CD4-positive, alpha-beta memory T cell (primary cell): ENCODE measurements at regions not wholly inside any gene's neighbourhood (a gene's known extent, or its start where the extent isn't known, plus 50 kb on each side); places are given as distances from the start of the nearest gene placed in this dataset.

Experiments
- CTCF ChIA-PET: fragments of 350-600 bp; sonication (Branson Sonifier 250); formaldehyde crosslinking; loops from one replicate; lab custom pipeline; 2021; ENCODE audit warnings: inconsistent platforms; ENCODE audit not compliant: partially characterized antibody; lab: Charles Lee
- POLR2A ChIA-PET: fragments of 350-600 bp; sonication (Branson Sonifier 250); formaldehyde crosslinking; loops from one replicate; lab custom pipeline; 2021; ENCODE audit not compliant: partially characterized antibody; lab: Charles Lee
- DNase-seq, 5 donors: peaks; one replicate each; pipeline versions ENCODE4 v3.0.0 to v3.0.0-alpha.2; 2020 to 2022; ENCODE audit warnings: mixed read lengths in 1 of 5
- H3K27ac ChIP-seq: one replicate; pipeline ENCODE4 v1.7.0; 2013; ENCODE audit warnings: low read depth, low read length
- H3K27me3 ChIP-seq: 2 replicates; pipeline ENCODE4 v1.7.0; 2013; ENCODE audit warnings: mild to moderate bottlenecking, low read length, moderate library complexity; ENCODE audit not compliant: insufficient read depth
- H3K36me3 ChIP-seq: 2 replicates; pipeline ENCODE4 v1.7.0; 2013; ENCODE audit warnings: mild to moderate bottlenecking, low read length, moderate library complexity; ENCODE audit not compliant: insufficient read depth
- H3K4me1 ChIP-seq: 2 replicates; pipeline ENCODE4 v1.7.0; 2013; ENCODE audit warnings: mild to moderate bottlenecking, low read length, moderate library complexity; ENCODE audit not compliant: insufficient read depth
- H3K4me3 ChIP-seq, 2 donors: one replicate each; pipeline ENCODE4 v1.7.0; 2013; ENCODE audit warnings: low read length in 2 of 2, mild to moderate bottlenecking in 1 of 2
- H3K9me3 ChIP-seq, 2 donors: one replicate each; pipeline ENCODE4 v1.7.0; 2013; ENCODE audit warnings: low read length in 2 of 2, control low read depth in 1 of 2; ENCODE audit not compliant: control insufficient read depth in 1 of 2
- H3K27ac Mint-ChIP-seq, 7 donors: one replicate each; pipeline ENCODE4 v1.8.0; 2020 to 2021; ENCODE audit warnings: mixed read lengths in 7 of 7, mild to moderate bottlenecking in 6 of 7, inconsistent platforms in 3 of 7, moderate library complexity in 3 of 7
- H3K27me3 Mint-ChIP-seq, 2 donors: one replicate each; pipeline ENCODE4 v1.8.0; 2020 to 2021; ENCODE audit warnings: mixed read lengths in 2 of 2
- H3K36me3 Mint-ChIP-seq, 2 donors: one replicate each; pipeline ENCODE4 v1.8.0; 2020 to 2021; ENCODE audit warnings: mixed read lengths in 2 of 2, inconsistent platforms in 1 of 2, mild to moderate bottlenecking in 1 of 2
- H3K4me1 Mint-ChIP-seq, 4 donors: one replicate each; pipeline ENCODE4 v1.8.0; 2020 to 2021; ENCODE audit warnings: mixed read lengths in 4 of 4, mild to moderate bottlenecking in 1 of 4
- H3K4me3 Mint-ChIP-seq, 8 donors: one replicate each; pipeline ENCODE4 v1.8.0; 2020 to 2021; ENCODE audit warnings: mixed read lengths in 8 of 8, mild to moderate bottlenecking in 7 of 8, moderate library complexity in 6 of 8, inconsistent platforms in 3 of 8
- H3K9me3 Mint-ChIP-seq, 8 donors: one replicate each; pipeline ENCODE4 v1.8.0; 2020 to 2021; ENCODE audit warnings: mixed read lengths in 8 of 8, mild to moderate bottlenecking in 5 of 8, inconsistent platforms in 3 of 8, moderate library complexity in 1 of 8
- intact Hi-C: fragments of 100-400 bp; cut with micrococcal nuclease; formaldehyde crosslinking; loops from one replicate; pipeline ENCODE4 v1.15.1; 2023

- H3K27me3 ChIP-seq = no peaks in the 10 kb centered on the region
- no peaks in the 10 kb centered on the region for H3K27me3 Mint-ChIP-seq
- no peaks in the 10 kb centered on the region for H3K9me3 ChIP-seq
- H3K36me3 ChIP-seq = no peaks in the 10 kb centered on the region
- H3K27ac Mint-ChIP-seq = no peak overlapping the region
- H3K9me3 Mint-ChIP-seq = peaks cover 6 to 51% (median 24%) of the 10 kb centered on the region in 8 donors
- H3K36me3 Mint-ChIP-seq = no peaks in the 10 kb centered on the region
- H3K27ac ChIP-seq = no peak overlapping the region
- H3K4me3 Mint-ChIP-seq = no peak overlapping the region
- no peaks in the 10 kb centered on the region for H3K4me1 Mint-ChIP-seq
- CTCF ChIA-PET = no interaction called here
- no peak for DNase-seq
- no peaks in the 10 kb centered on the region for H3K4me1 ChIP-seq
- no peak overlapping the region for H3K4me3 ChIP-seq
- POLR2A ChIA-PET = no interaction called here
- intact Hi-C loops = no loop called here
Measured at GRCh38 chr9:12253941-12254340, 439.2 kb upstream of the TYRP1 start.

DNA sequence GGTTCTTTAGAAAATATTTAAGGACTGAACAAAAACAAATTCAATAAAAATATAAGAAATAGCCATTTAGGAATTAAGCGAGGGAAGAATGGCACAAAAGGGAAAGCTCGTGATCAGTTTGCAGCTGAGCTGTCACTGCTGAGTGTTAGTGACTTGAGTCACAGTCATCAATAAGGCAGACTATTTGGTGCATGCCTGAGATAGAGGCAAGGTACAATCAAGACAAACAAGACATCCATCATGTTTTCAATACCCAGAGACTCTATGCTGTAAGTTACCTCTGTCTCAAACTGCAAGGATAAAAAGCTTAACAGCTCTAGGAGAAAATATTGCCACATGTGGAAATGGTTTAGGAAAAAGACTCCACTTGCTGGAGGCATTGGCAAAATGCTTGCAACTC is 426.4 kb upstream of the TYRP1 start:
- Histone ChIP-seq H3K36me3 (no peaks in the 10 kb centered on the region), H3K27me3 (no peaks in the 10 kb centered on the region), H3K9me3 (peaks cover 0 to 7% of the 10 kb centered on the region in 2 donors), H3K27ac (no peak overlapping the region), H3K4me3 (no peak overlapping the region), H3K4me1 (no peaks in the 10 kb centered on the region)
- H3K4me3 Mint-ChIP-seq = no peak overlapping the region
- no peaks in the 10 kb centered on the region for H3K27me3 Mint-ChIP-seq
- ChIA-PET POLR2A (no interaction called here), CTCF (no interaction called here)
- DNase-seq = no peak
- H3K36me3 Mint-ChIP-seq = no peaks in the 10 kb centered on the region
- H3K9me3 Mint-ChIP-seq = peaks cover 3 to 47% (median 31%) of the 10 kb centered on the region in 8 donors
- H3K27ac Mint-ChIP-seq = no peak overlapping the region
- intact Hi-C loops = no loop called here
- no peaks in the 10 kb centered on the region for H3K4me1 Mint-ChIP-seq

- no peaks in the 10 kb centered on the region for H3K4me1 ChIP-seq
- H3K27ac Mint-ChIP-seq = no peak overlapping the region
- peaks cover 0 to 7% of the 10 kb centered on the region in 2 donors for H3K9me3 ChIP-seq
- no peak for DNase-seq
- ChIA-PET POLR2A (no interaction called here), CTCF (no interaction called here)
- no peaks in the 10 kb centered on the region for H3K36me3 ChIP-seq
- H3K4me1 Mint-ChIP-seq = no peaks in the 10 kb centered on the region
- no peak overlapping the region for H3K4me3 Mint-ChIP-seq
- intact Hi-C loops = no loop called here
- no peak overlapping the region for H3K4me3 ChIP-seq
- H3K27ac ChIP-seq = no peak overlapping the region
- H3K27me3 ChIP-seq = no peaks in the 10 kb centered on the region
- H3K27me3 Mint-ChIP-seq = no peaks in the 10 kb centered on the region
- H3K9me3 Mint-ChIP-seq = peaks cover 5 to 49% (median 29%) of the 10 kb centered on the region in 8 donors
- no peaks in the 10 kb centered on the region for H3K36me3 Mint-ChIP-seq
Measured at GRCh38 chr9:12271421-12271891, 421.7 kb upstream of the TYRP1 start.

- ChIA-PET CTCF (no interaction called here), POLR2A (no interaction called here)
- H3K9me3 ChIP-seq = peaks cover 0 to 3% of the 10 kb centered on the region in 2 donors
- H3K4me1 ChIP-seq = no peaks in the 10 kb centered on the region
- Mint-ChIP-seq H3K36me3 (no peaks in the 10 kb centered on the region), H3K27ac (no peak overlapping the region), H3K4me3 (no peak overlapping the region), H3K4me1 (no peaks in the 10 kb centered on the region), H3K9me3 (peaks cover 5 to 54% (median 30%) of the 10 kb centered on the region in 8 donors), H3K27me3 (no peaks in the 10 kb centered on the region)
- intact Hi-C loops = no loop called here
- H3K36me3 ChIP-seq = no peaks in the 10 kb centered on the region
- no peaks in the 10 kb centered on the region for H3K27me3 ChIP-seq
- no peak for DNase-seq
- H3K27ac ChIP-seq = no peak overlapping the region
- no peak overlapping the region for H3K4me3 ChIP-seq
Measured at GRCh38 chr9:12272471-12273120, 420.6 kb upstream of the TYRP1 start.

DNA sequence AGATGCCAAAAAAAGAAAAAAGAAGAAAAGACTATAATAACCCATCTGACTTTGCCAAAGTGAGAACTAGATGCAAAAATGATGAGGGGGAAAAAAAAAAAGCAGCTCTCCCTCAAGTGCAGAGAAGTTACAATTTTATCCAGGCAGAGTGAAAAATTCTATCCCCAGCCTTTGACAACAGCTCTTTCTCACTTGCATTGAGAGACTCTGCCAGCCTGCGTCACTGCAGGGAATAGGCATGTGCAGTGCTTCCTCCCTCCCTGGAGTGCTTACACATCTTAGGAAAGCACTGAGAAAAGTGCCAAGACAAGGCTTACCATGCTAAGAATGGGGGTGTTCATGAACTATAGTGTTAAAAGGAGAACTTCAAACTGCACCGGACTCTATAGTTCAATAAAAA is 418.6 kb upstream of the TYRP1 start:
- Mint-ChIP-seq H3K9me3 (peaks cover 5 to 55% (median 30%) of the 10 kb centered on the region in 8 donors), H3K4me3 (no peak overlapping the region), H3K27ac (no peak overlapping the region), H3K36me3 (no peaks in the 10 kb centered on the region), H3K4me1 (no peaks in the 10 kb centered on the region), H3K27me3 (no peaks in the 10 kb centered on the region)
- DNase-seq = no peak
- ChIA-PET CTCF (interaction anchor here (0.6 kb wide), 1 partner anchor 84 kb away, joined by 3 read pairs; no protein-coding TSS in a partner anchor), POLR2A (no interaction called here)
- Histone ChIP-seq H3K4me3 (no peak overlapping the region), H3K9me3 (peaks cover 0 to 4% of the 10 kb centered on the region in 2 donors), H3K4me1 (no peaks in the 10 kb centered on the region), H3K27me3 (no peaks in the 10 kb centered on the region), H3K36me3 (no peaks in the 10 kb centered on the region), H3K27ac (no peak overlapping the region)
- intact Hi-C loops = no loop called here

DNA sequence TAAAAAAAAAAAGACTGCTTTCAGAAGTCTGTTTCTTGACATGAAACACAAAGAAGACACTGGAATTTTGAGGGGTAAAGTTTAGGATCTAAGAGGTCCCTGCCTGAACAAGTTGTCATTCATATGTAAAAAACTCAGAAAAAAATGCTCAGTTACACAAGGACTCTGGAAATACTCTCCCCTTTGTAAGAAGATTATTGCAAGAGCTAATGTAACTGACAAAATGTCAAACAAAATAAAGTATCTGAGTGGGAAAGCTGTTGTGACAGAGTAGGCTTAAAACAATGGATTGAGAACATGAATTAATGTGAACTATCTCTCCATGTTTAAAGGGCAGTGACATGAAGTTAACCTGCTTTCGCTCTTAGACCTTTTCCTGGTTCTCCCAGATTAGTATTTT is 416.7 kb upstream of the TYRP1 start:
- Histone ChIP-seq H3K27ac (no peak overlapping the region), H3K27me3 (no peaks in the 10 kb centered on the region), H3K4me3 (no peak overlapping the region), H3K36me3 (no peaks in the 10 kb centered on the region), H3K9me3 (peaks cover 0 to 7% of the 10 kb centered on the region in 2 donors), H3K4me1 (no peaks in the 10 kb centered on the region)
- H3K4me1 Mint-ChIP-seq = no peaks in the 10 kb centered on the region
- intact Hi-C loops = no loop called here
- POLR2A ChIA-PET = no interaction called here
- H3K27me3 Mint-ChIP-seq = no peaks in the 10 kb centered on the region
- no peaks in the 10 kb centered on the region for H3K36me3 Mint-ChIP-seq
- H3K4me3 Mint-ChIP-seq = no peak overlapping the region
- DNase-seq = no peak
- CTCF ChIA-PET = no interaction called here
- peaks cover 6 to 46% (median 19%) of the 10 kb centered on the region in 8 donors for H3K9me3 Mint-ChIP-seq
- H3K27ac Mint-ChIP-seq = no peak overlapping the region

DNA sequence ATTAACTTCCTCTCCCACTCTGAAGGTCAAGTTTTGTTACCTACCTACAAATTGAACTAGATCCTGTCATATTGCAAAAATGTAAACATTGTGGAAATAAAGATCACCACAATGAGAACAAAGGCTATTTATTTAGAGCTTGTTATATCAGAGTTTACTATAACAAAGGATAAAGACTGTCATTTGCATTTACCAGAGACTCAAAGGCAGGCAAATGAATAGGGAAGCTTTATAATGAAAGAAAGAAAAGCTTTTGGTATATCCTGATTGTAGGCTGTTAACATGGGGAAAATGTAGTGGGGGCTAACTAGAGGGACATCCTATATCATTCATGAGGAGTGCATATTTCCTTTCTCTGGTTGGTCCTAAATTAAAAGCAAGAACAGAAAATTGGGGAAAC is 403.5 kb upstream of the TYRP1 start:
- peaks cover 0 to 31% (median 12%) of the 10 kb centered on the region in 8 donors for H3K9me3 Mint-ChIP-seq
- no peak overlapping the region for H3K4me3 Mint-ChIP-seq
- POLR2A ChIA-PET = no interaction called here

More for the DNA sequence above, 403.5 kb upstream of the TYRP1 start:
- Histone ChIP-seq H3K4me3 (no peak overlapping the region), H3K4me1 (no peaks in the 10 kb centered on the region), H3K9me3 (no peaks in the 10 kb centered on the region), H3K27me3 (no peaks in the 10 kb centered on the region), H3K27ac (no peak overlapping the region), H3K36me3 (no peaks in the 10 kb centered on the region)
- intact Hi-C loops = no loop called here
- DNase-seq = no peak
- no peaks in the 10 kb centered on the region for H3K4me1 Mint-ChIP-seq
- no peaks in the 10 kb centered on the region for H3K27me3 Mint-ChIP-seq
- no peak overlapping the region for H3K27ac Mint-ChIP-seq
- H3K36me3 Mint-ChIP-seq = no peaks in the 10 kb centered on the region
- CTCF ChIA-PET = no interaction called here
